ENCODE measurements at regions not wholly inside any gene's neighbourhood (a gene's known extent, or its start where the extent isn't known, plus 50 kb on each side); places are given as distances from the start of the nearest gene placed in this dataset.

DNA sequence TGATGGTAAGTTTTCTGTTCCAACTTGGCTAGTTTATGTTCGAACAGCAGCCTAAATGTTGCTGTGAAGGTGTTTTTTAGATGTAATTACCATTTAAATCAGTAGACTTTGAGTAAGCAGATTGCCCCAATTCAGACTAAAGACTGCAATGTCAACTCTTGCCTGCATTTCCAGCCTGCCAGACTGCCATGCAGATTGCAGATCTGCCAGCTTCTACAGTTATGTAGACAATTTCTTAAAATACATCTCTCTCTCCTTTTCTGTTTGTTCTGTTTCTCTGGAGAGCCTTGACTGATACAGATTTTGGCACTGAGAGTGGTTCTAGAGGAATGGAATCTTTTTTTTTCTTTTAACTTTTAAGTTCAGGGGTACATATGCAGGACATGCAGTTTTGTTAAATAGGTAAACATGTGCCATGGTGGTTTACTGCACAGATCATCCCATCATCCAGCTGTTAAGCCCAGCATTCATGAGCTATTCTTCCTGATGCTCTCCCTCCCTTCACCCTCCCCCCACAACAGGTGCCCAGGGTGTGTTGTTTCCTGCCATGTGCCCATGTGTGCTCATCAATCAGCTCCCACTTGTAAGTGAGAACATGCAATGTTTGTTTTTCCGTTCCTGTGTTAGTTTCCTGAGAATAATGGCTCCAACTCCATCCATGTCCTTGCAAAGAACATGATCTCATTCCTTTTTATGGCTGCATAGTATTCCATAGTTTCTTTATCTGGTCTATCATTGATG, 227.8 kb downstream of the CPE start:
- DNase-seq, result no peak
- in situ Hi-C loops (cut with MboI; ENCODE audit: low pct_unique_long_range_greater_than_20kb, low sequenced_read_pairs), result no loop called here

- in situ Hi-C loops (cut with MboI; ENCODE audit: low pct_unique_long_range_greater_than_20kb, low sequenced_read_pairs), result no loop called here
- DNase-seq, result no peak
Measured at GRCh38 chr4:165609653-165610052, 230.8 kb downstream of the CPE start.

DNA sequence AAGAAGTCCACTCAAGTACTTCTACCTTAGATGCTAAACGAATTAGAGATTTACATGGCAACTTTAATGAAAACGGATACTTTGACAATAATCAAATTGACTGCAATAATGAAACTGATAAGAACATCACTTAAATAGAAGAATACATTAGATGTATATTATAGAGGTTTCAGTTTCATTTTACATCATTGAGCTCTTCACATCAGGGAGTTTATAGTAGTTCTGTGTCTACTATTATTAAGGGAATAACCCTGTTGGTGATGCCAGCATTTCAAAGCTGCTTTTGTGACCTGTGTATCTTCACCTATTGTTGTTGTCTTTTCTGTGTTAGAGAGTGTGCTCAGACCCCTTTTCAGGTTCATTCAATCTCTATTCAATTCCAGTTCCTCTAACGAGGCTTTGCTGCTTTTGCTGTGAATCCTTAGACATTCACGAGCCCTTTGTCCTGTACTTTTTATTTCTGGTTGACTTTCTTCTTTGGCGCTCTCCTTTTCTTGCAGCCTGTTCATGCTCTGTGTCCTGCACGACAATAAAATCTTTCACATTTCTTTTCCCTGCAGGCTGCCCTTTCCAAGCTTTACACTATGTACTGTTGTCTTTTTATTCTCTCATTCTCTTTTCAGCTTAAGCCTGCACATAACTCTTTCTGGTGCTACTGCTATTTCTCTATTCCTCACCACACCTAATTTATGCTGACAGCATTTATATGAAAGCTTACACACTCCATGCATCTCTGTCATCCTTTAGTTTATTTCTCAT, 232.1 kb downstream of the CPE start:
- DNase-seq, result no peak
- in situ Hi-C loops (cut with MboI; ENCODE audit: low pct_unique_long_range_greater_than_20kb, low sequenced_read_pairs), result no loop called here

GRCh38 chr4:165612936-165613335, 234.1 kb downstream of the CPE start:
- DNase-seq, result no peak
- in situ Hi-C loops (cut with MboI; ENCODE audit: low pct_unique_long_range_greater_than_20kb, low sequenced_read_pairs), result no loop called here

- in situ Hi-C loops (cut with MboI; ENCODE audit: low pct_unique_long_range_greater_than_20kb, low sequenced_read_pairs), result no loop called here
- DNase-seq, result no peak
Measured at GRCh38 chr4:165613581-165613980, 234.8 kb downstream of the CPE start.

DNA sequence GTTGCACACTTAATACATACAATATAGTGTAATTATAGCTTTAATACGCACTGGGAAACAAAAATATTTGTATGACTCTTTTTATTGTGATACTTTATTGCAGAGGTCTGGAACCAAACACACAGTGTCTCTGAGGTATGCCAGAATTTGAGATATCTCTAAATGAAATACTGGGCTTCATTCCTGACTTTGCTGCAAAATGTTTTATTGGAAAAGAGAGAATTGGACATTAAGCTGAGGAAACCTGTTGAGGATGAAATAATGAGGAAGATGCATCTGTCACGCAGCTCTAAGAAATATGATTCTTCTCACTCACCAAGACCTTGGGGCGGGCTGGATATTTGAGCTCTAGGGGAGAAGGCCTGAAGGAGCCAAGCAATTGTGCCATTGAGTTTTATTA, 242.1 kb downstream of the CPE start:
- DNase-seq, result no peak
- in situ Hi-C loops (cut with MboI; ENCODE audit: low pct_unique_long_range_greater_than_20kb, low sequenced_read_pairs), result no loop called here

- in situ Hi-C loops (cut with MboI; ENCODE audit: low pct_unique_long_range_greater_than_20kb, low sequenced_read_pairs), result no loop called here
- DNase-seq, result no peak
Measured at GRCh38 chr4:165621983-165622382, 243.2 kb downstream of the CPE start.

GRCh38 chr4:165625281-165625680, 246.5 kb downstream of the CPE start:
- in situ Hi-C loops (cut with MboI; ENCODE audit: low pct_unique_long_range_greater_than_20kb, low sequenced_read_pairs), result no loop called here
- no peak for DNase-seq

GRCh38 chr4:165626316-165626715, 246.7 kb upstream of the TLL1 start:
- in situ Hi-C loops (cut with MboI; ENCODE audit: low pct_unique_long_range_greater_than_20kb, low sequenced_read_pairs), result no loop called here
- no peak for DNase-seq

DNA sequence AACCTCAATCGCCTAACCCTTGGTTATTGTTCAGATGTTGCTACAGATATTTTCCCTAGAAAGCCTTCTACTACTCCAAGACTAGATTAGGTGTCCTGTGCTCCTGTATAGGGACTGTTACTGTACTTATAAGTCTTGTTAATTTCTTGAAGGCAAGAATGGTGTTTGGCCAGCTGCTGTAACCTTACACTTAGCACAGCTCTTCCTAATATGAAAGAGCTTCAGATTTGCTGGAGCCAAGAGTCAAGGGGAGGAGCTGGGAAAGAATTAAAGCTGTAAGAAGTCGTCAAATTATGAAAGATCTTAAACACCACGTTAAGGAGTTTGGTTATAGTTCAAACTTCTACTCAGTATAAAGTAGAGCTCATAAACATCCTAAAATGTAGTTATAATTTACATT, 245.9 kb upstream of the TLL1 start:
- in situ Hi-C loops (cut with MboI; ENCODE audit: low pct_unique_long_range_greater_than_20kb, low sequenced_read_pairs), result no loop called here
- DNase-seq, result no peak

- DNase-seq, result no peak
- in situ Hi-C loops (cut with MboI; ENCODE audit: low pct_unique_long_range_greater_than_20kb, low sequenced_read_pairs), result no loop called here
Measured at GRCh38 chr4:165627548-165627947, 245.5 kb upstream of the TLL1 start.

GRCh38 chr4:165628572-165628971, 244.5 kb upstream of the TLL1 start:
- no peak for DNase-seq
- in situ Hi-C loops (cut with MboI; ENCODE audit: low pct_unique_long_range_greater_than_20kb, low sequenced_read_pairs), result no loop called here

- DNase-seq, result no peak
- in situ Hi-C loops (cut with MboI; ENCODE audit: low pct_unique_long_range_greater_than_20kb, low sequenced_read_pairs), result no loop called here
Measured at GRCh38 chr4:165630671-165631070, 242.4 kb upstream of the TLL1 start.

- in situ Hi-C loops (cut with MboI; ENCODE audit: low pct_unique_long_range_greater_than_20kb, low sequenced_read_pairs), result no loop called here
- DNase-seq, result no peak
Measured at GRCh38 chr4:165631208-165631894, 241.7 kb upstream of the TLL1 start.

GRCh38 chr4:165631912-165632311, 241.1 kb upstream of the TLL1 start:
- DNase-seq, result no peak
- in situ Hi-C loops (cut with MboI; ENCODE audit: low pct_unique_long_range_greater_than_20kb, low sequenced_read_pairs), result no loop called here

DNA sequence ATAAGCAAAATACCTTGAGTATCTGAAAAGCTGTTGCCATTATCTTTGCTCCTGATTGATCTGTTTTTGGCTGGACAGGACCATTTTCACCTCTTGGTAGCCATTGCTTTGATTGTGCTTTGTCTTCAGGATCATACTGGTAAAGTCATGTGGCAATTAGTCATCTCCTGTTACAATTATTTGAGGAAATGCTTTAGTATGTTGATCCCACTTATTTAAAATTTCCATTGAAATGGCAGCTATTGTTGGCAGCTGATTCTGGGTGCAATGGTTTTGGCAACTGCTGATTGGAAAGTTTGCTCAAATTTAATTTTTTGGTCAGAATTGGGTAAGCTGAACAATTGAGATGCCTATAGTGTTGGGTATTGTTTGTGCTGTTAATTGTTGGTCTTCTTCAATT, 238.3 kb upstream of the TLL1 start:
- in situ Hi-C loops (cut with MboI; ENCODE audit: low pct_unique_long_range_greater_than_20kb, low sequenced_read_pairs), result no loop called here
- DNase-seq, result no peak

- in situ Hi-C loops (cut with MboI; ENCODE audit: low pct_unique_long_range_greater_than_20kb, low sequenced_read_pairs), result no loop called here
- DNase-seq, result no peak
Measured at GRCh38 chr4:165635381-165635780, 237.7 kb upstream of the TLL1 start.

- in situ Hi-C loops (cut with MboI; ENCODE audit: low pct_unique_long_range_greater_than_20kb, low sequenced_read_pairs), result no loop called here
Measured at GRCh38 chr4:165635951-165636350, 237.1 kb upstream of the TLL1 start.

DNA sequence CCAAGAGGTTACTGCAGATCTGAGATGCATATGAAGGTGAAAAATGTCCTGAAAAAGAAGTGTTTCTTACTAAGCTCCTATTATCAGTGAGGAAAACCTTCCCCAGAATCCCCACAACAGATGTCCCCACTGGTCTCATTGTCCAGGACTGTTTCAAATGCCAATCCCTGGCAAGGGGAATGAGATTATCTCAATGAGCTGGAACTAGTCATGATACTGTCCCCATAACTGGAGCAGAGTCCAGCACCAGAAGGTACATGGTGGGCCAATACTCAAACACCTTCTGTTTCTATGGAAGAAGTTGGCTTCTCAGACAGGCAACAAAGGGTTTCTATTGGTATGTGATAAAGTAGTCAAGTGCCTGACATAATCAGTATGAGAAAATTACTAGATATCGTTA, 221.1 kb upstream of the TLL1 start:
- in situ Hi-C loops (cut with MboI; ENCODE audit: low pct_unique_long_range_greater_than_20kb, low sequenced_read_pairs), result no loop called here
- no peak for DNase-seq

More at GRCh38 chr4:165635951-165636350, 237.1 kb upstream of the TLL1 start:
- DNase-seq, result no peak

DNA sequence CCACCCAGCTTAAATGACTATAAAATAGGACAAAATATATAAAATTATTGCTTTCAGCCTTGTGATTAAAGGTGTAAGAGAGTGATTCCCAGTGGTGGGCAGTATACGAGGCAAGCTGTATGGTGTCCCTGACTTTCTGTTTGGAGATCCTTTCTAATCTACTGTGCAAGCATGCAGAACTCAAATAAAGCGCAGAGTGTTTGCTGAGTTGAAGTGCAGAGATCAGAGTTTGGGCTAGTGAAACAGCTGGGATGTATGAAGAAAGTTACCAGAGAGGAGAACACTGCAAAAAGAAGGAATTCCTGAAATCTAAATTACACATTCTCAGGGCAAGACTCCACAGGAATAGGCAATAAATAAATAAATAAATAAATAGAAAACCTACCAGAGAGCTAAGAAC, 218.5 kb upstream of the TLL1 start:
- DNase-seq, result no peak
- in situ Hi-C loops (cut with MboI; ENCODE audit: low pct_unique_long_range_greater_than_20kb, low sequenced_read_pairs), result no loop called here
